CD4-positive, alpha-beta memory T cell (primary cell): ENCODE measurements at regions not wholly inside any gene's neighbourhood (a gene's known extent, or its start where the extent isn't known, plus 50 kb on each side); places are given as distances from the start of the nearest gene placed in this dataset.
"Not testable (repeated sequence)": the region's sequence is repeated elsewhere in the genome, so short reads cannot be mapped to it uniquely, and the experiment has no call there.

Experiments used
- CTCF ChIA-PET: fragments of 350-600 bp; sonication (Branson Sonifier 250); formaldehyde crosslinking; loops from one replicate; lab custom pipeline; 2021; ENCODE audit warnings: inconsistent platforms; ENCODE audit not compliant: partially characterized antibody; lab: Charles Lee
- POLR2A ChIA-PET: fragments of 350-600 bp; sonication (Branson Sonifier 250); formaldehyde crosslinking; loops from one replicate; lab custom pipeline; 2021; ENCODE audit not compliant: partially characterized antibody; lab: Charles Lee
- DNase-seq, 5 donors: peaks; one replicate each; pipeline versions ENCODE4 v3.0.0 to v3.0.0-alpha.2; 2020 to 2022; ENCODE audit warnings: mixed read lengths in 1 of 5
- H3K27ac ChIP-seq: one replicate; pipeline ENCODE4 v1.7.0; 2013; ENCODE audit warnings: low read depth, low read length
- H3K27me3 ChIP-seq: 2 replicates; pipeline ENCODE4 v1.7.0; 2013; ENCODE audit warnings: mild to moderate bottlenecking, low read length, moderate library complexity; ENCODE audit not compliant: insufficient read depth
- H3K36me3 ChIP-seq: 2 replicates; pipeline ENCODE4 v1.7.0; 2013; ENCODE audit warnings: mild to moderate bottlenecking, low read length, moderate library complexity; ENCODE audit not compliant: insufficient read depth
- H3K4me1 ChIP-seq: 2 replicates; pipeline ENCODE4 v1.7.0; 2013; ENCODE audit warnings: mild to moderate bottlenecking, low read length, moderate library complexity; ENCODE audit not compliant: insufficient read depth
- H3K4me3 ChIP-seq, 2 donors: one replicate each; pipeline ENCODE4 v1.7.0; 2013; ENCODE audit warnings: low read length in 2 of 2, mild to moderate bottlenecking in 1 of 2
- H3K9me3 ChIP-seq, 2 donors: one replicate each; pipeline ENCODE4 v1.7.0; 2013; ENCODE audit warnings: low read length in 2 of 2, control low read depth in 1 of 2; ENCODE audit not compliant: control insufficient read depth in 1 of 2
- H3K27ac Mint-ChIP-seq, 7 donors: one replicate each; pipeline ENCODE4 v1.8.0; 2020 to 2021; ENCODE audit warnings: mixed read lengths in 7 of 7, mild to moderate bottlenecking in 6 of 7, inconsistent platforms in 3 of 7, moderate library complexity in 3 of 7
- H3K27me3 Mint-ChIP-seq, 2 donors: one replicate each; pipeline ENCODE4 v1.8.0; 2020 to 2021; ENCODE audit warnings: mixed read lengths in 2 of 2
- H3K36me3 Mint-ChIP-seq, 2 donors: one replicate each; pipeline ENCODE4 v1.8.0; 2020 to 2021; ENCODE audit warnings: mixed read lengths in 2 of 2, inconsistent platforms in 1 of 2, mild to moderate bottlenecking in 1 of 2
- H3K4me1 Mint-ChIP-seq, 4 donors: one replicate each; pipeline ENCODE4 v1.8.0; 2020 to 2021; ENCODE audit warnings: mixed read lengths in 4 of 4, mild to moderate bottlenecking in 1 of 4
- H3K4me3 Mint-ChIP-seq, 8 donors: one replicate each; pipeline ENCODE4 v1.8.0; 2020 to 2021; ENCODE audit warnings: mixed read lengths in 8 of 8, mild to moderate bottlenecking in 7 of 8, moderate library complexity in 6 of 8, inconsistent platforms in 3 of 8
- H3K9me3 Mint-ChIP-seq, 8 donors: one replicate each; pipeline ENCODE4 v1.8.0; 2020 to 2021; ENCODE audit warnings: mixed read lengths in 8 of 8, mild to moderate bottlenecking in 5 of 8, inconsistent platforms in 3 of 8, moderate library complexity in 1 of 8
- intact Hi-C: fragments of 100-400 bp; cut with micrococcal nuclease; formaldehyde crosslinking; loops from one replicate; pipeline ENCODE4 v1.15.1; 2023

- no peaks in the 10 kb centered on the region for H3K27me3 ChIP-seq
- Mint-ChIP-seq H3K4me3 (no peak overlapping the region), H3K4me1 (no peaks in the 10 kb centered on the region), H3K9me3 (no peaks in the 10 kb centered on the region), H3K27ac (peak overlapping the region in 1 of 7 donors; percentile 36), H3K27me3 (no peaks in the 10 kb centered on the region), H3K36me3 (no peaks in the 10 kb centered on the region)
- no peak overlapping the region for H3K4me3 ChIP-seq
- no peaks in the 10 kb centered on the region for H3K36me3 ChIP-seq
- intact Hi-C loops: no loop called here
- no peak for DNase-seq
- H3K4me1 ChIP-seq: no peaks in the 10 kb centered on the region
- CTCF ChIA-PET: no interaction called here
- no peak overlapping the region for H3K27ac ChIP-seq
- no peaks in the 10 kb centered on the region for H3K9me3 ChIP-seq
- POLR2A ChIA-PET: no interaction called here
Measured at GRCh38 chr10:34880817-34881216, 65.7 kb upstream of the PARD3 start.

GRCh38 chr10:34878651-34879050 is 63.6 kb upstream of the PARD3 start:
- H3K27me3 Mint-ChIP-seq, H3K36me3 ChIP-seq, intact Hi-C loops, H3K4me3 ChIP-seq, H3K27me3 ChIP-seq, H3K4me1 Mint-ChIP-seq, H3K27ac ChIP-seq, H3K27ac Mint-ChIP-seq, H3K36me3 Mint-ChIP-seq, H3K4me3 Mint-ChIP-seq, H3K9me3 Mint-ChIP-seq, POLR2A ChIA-PET, DNase-seq, H3K9me3 ChIP-seq, H3K4me1 ChIP-seq: not testable (repeated sequence)
- CTCF ChIA-PET: interaction anchor here (0.9 kb wide), 1 partner anchor 37 kb away, joined by 3 read pairs; no protein-coding TSS in a partner anchor

GRCh38 chr10:34875061-34875460 is 60.0 kb upstream of the PARD3 start:
- Mint-ChIP-seq H3K27ac (no peak overlapping the region), H3K36me3 (no peaks in the 10 kb centered on the region), H3K4me1 (no peaks in the 10 kb centered on the region), H3K27me3 (peaks cover 0 to 2% of the 10 kb centered on the region in 2 donors), H3K4me3 (no peak overlapping the region), H3K9me3 (peaks cover 0 to 2% (median 0%) of the 10 kb centered on the region in 8 donors)
- no peaks in the 10 kb centered on the region for H3K27me3 ChIP-seq
- no peak overlapping the region for H3K4me3 ChIP-seq
- ChIA-PET POLR2A (no interaction called here), CTCF (no interaction called here)
- no peaks in the 10 kb centered on the region for H3K36me3 ChIP-seq
- H3K4me1 ChIP-seq: no peaks in the 10 kb centered on the region
- DNase-seq: no peak
- intact Hi-C loops: no loop called here
- no peaks in the 10 kb centered on the region for H3K9me3 ChIP-seq
- no peak overlapping the region for H3K27ac ChIP-seq

- ChIA-PET POLR2A (no interaction called here), CTCF (no interaction called here)
- intact Hi-C loops: no loop called here
- no peaks in the 10 kb centered on the region for H3K9me3 ChIP-seq
- no peak for DNase-seq
- Mint-ChIP-seq H3K27ac (no peak overlapping the region), H3K36me3 (no peaks in the 10 kb centered on the region), H3K27me3 (peaks cover 3 to 5% of the 10 kb centered on the region in 2 donors), H3K4me3 (no peak overlapping the region), H3K9me3 (peaks cover 0 to 7% (median 0%) of the 10 kb centered on the region in 8 donors), H3K4me1 (peaks cover 0 to 7% (median 0%) of the 10 kb centered on the region in 4 donors)
- no peaks in the 10 kb centered on the region for H3K4me1 ChIP-seq
- H3K27ac ChIP-seq: no peak overlapping the region
- H3K4me3 ChIP-seq: no peak overlapping the region
- H3K36me3 ChIP-seq: no peaks in the 10 kb centered on the region
- H3K27me3 ChIP-seq: no peaks in the 10 kb centered on the region
Measured at GRCh38 chr10:34872820-34873219, 57.7 kb upstream of the PARD3 start.

- POLR2A ChIA-PET: no interaction called here
- DNase-seq: no peak
- no peaks in the 10 kb centered on the region for H3K36me3 ChIP-seq
- Mint-ChIP-seq H3K4me3 (no peak overlapping the region), H3K9me3 (peaks cover 0 to 7% (median 0%) of the 10 kb centered on the region in 8 donors), H3K27me3 (peaks cover 5 to 8% of the 10 kb centered on the region in 2 donors), H3K4me1 (peaks cover 0 to 7% (median 0%) of the 10 kb centered on the region in 4 donors), H3K36me3 (no peaks in the 10 kb centered on the region), H3K27ac (no peak overlapping the region)
- no peaks in the 10 kb centered on the region for H3K4me1 ChIP-seq
- no peak overlapping the region for H3K27ac ChIP-seq
- no peaks in the 10 kb centered on the region for H3K27me3 ChIP-seq
- H3K4me3 ChIP-seq: no peak overlapping the region
- intact Hi-C loops: no loop called here
- H3K9me3 ChIP-seq: no peaks in the 10 kb centered on the region
- CTCF ChIA-PET: no interaction called here
Measured at GRCh38 chr10:34869135-34869836, 54.2 kb upstream of the PARD3 start.

GRCh38 chr10:34868589-34868988 is 53.5 kb upstream of the PARD3 start:
- H3K36me3 Mint-ChIP-seq: no peaks in the 10 kb centered on the region
- DNase-seq: no peak
- peaks cover 0 to 7% (median 0%) of the 10 kb centered on the region in 8 donors for H3K9me3 Mint-ChIP-seq
- Histone ChIP-seq H3K4me3 (no peak overlapping the region), H3K4me1 (no peaks in the 10 kb centered on the region), H3K9me3 (no peaks in the 10 kb centered on the region), H3K27ac (no peak overlapping the region), H3K27me3 (no peaks in the 10 kb centered on the region), H3K36me3 (no peaks in the 10 kb centered on the region)
- H3K4me3 Mint-ChIP-seq: no peak overlapping the region
- intact Hi-C loops: no loop called here
- H3K4me1 Mint-ChIP-seq: peaks cover 0 to 7% (median 0%) of the 10 kb centered on the region in 4 donors
- peaks cover 5 to 8% of the 10 kb centered on the region in 2 donors for H3K27me3 Mint-ChIP-seq
- ChIA-PET POLR2A (no interaction called here), CTCF (no interaction called here)
- peak overlapping the region in 1 of 7 donors; percentile 27 for H3K27ac Mint-ChIP-seq

- H3K9me3 Mint-ChIP-seq: peaks cover 0 to 7% (median 0%) of the 10 kb centered on the region in 8 donors
- H3K27me3 Mint-ChIP-seq: peaks cover 3 to 10% of the 10 kb centered on the region in 2 donors
- H3K9me3 ChIP-seq: no peaks in the 10 kb centered on the region
- POLR2A ChIA-PET: no interaction called here
- H3K27ac Mint-ChIP-seq: no peak overlapping the region
- H3K27ac ChIP-seq: no peak overlapping the region
- no peak for DNase-seq
- no peaks in the 10 kb centered on the region for H3K36me3 Mint-ChIP-seq
- no peaks in the 10 kb centered on the region for H3K4me1 ChIP-seq
- H3K4me3 ChIP-seq: no peak overlapping the region
- H3K4me1 Mint-ChIP-seq: peaks cover 0 to 7% (median 0%) of the 10 kb centered on the region in 4 donors
- intact Hi-C loops: no loop called here
- H3K4me3 Mint-ChIP-seq: no peak overlapping the region
- H3K27me3 ChIP-seq: no peaks in the 10 kb centered on the region
- CTCF ChIA-PET: no interaction called here
- H3K36me3 ChIP-seq: no peaks in the 10 kb centered on the region
Measured at GRCh38 chr10:34866848-34867247, 51.8 kb upstream of the PARD3 start.
